DMS53 treated with DMSO at 0.1 percent for 48 hours (cell line): ENCODE measurements at regions not wholly inside any gene's neighbourhood (a gene's known extent, or its start where the extent isn't known, plus 50 kb on each side); places are given as distances from the start of the nearest gene placed in this dataset.
A peak's percentile ranks its signal among the peaks of the same experiment; 100 is the strongest.
"Not testable (repeated sequence)": the region's sequence is repeated elsewhere in the genome, so short reads cannot be mapped to it uniquely, and the experiment has no call there.

Source experiments
- DNase-seq: peaks from one replicate; lab custom pipeline; 2025; ENCODE audit not compliant: unreplicated experiment; lab: John Stamatoyannopoulos, UW

GRCh38 chr1:220420726-220421125 lies 107.2 kb upstream of the MARK1 start:
- DNase-seq = no peak

GRCh38 chr1:220412382-220412781 lies 115.6 kb upstream of the MARK1 start:
- not testable (repeated sequence) for DNase-seq

DNA sequence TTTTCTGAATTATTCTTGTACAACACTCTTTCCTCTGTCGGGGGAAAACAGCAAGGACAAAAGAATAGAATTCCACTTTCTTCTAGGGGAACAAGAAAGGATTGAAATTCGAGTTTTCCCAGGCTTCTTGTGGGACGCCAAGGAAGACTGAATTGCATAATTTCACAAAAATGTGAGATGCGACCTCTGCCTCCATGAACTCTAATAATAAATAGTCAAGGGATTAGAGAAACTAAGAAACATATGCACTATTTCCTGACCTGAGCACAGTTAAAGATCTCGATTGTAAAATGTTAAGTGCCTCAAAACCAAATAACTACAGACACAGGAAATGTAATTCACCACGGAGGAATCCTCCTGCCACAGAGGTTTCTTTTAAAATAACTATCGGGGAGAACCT lies 117.3 kb upstream of the MARK1 start:
- no peak for DNase-seq

DNA sequence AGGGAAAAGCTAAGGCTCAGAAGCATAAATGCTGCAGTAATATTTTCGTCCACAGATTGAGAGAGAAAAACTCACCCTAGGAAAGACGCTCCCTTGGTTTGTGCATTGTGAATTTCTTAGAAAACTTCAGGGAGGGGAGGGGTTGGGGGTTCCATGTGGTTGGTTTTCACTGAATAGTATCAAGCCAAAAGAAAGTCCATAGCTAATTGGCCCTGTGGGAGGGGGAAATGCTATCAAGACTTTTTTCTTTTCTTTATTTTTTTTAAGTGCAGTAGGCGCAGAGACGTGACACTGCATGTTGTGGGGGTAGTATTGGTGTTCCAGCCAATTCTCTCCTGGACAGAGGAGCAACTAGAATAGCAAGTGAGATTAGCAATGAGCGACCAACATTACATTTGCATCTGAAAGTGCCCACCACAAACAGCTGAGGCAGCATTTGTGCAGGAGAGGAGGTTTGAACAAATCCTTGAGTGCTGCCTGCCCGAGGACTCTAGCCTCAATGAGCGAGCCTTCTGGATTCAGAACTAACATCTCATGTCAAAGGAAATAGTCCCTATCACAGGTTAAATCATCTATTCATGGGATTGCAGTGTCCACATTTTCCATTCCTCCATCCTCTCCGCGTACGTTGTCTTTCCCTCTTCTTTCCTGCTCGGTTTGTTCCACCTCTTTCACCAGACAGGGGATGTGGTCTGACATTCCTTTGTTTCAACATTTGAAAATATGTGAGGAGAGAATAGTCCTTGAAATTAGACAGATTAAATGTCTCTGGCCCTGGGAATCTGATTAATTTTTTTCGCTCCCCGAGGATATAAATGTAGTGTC lies 118.0 kb upstream of the MARK1 start:
- no peak for DNase-seq

DNA sequence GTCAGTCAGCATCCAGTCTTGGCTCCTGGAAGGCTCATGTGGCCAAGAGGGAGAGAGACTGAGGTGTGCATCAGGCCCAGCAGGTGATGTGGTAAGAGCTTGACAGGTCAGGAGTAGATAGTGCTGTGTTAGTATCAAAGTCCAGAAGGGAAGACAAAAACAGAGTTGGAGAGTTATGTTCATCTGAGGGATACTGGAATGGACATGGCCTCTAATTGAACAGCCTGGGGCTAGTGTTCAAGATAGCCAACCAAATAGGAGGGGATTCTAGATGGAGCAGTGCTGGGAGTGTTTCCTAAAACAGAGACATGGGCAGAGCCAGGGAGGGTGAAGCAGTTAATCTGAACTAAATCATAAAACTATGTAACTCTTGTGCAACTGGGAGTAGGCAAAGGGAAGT lies 120.7 kb upstream of the MARK1 start:
- no peak for DNase-seq

DNA sequence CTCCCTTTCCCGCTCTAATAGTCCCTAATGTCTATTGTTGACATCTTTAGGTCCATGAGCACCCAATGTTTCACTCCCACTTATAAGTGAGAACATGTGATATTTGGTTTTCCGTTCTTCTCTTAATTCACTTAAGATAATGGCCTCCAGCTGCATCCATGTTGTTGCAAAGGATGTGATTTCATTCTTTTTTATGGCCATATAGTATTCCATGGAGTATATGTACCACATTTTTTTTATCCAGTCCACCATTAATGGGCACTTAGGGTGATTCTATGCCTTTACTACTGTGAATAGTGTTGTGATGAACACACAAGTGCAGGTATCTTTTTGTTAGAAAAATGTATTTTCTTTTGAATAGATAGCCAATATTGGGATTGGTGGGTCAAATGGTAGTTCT lies 126.0 kb upstream of the RAB3GAP2 start:
- no peak for DNase-seq

DNA sequence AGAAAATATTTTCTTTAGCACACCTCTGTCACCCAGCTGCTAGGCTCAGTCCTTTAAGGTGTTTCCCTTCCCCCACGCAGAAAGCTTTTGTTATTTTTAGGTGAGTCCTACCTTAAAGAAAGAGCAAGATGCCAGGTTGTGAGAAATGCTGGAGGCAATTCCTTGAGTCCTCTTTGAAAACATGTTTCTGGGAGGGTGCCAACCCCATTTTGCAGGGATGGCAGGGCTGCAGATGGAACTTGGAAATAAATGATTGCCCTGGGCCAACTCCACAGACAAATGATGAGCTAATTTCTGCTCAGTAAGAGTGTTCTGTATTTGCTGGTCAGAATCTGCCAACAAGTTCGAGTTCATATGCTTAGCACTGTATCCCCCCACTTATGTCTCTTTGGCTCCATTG lies 119.2 kb upstream of the RAB3GAP2 start:
- DNase-seq = no peak

- DNase-seq = no peak
Observed at GRCh38 chr1:220389634-220390033, 117.4 kb upstream of the RAB3GAP2 start.

DNA sequence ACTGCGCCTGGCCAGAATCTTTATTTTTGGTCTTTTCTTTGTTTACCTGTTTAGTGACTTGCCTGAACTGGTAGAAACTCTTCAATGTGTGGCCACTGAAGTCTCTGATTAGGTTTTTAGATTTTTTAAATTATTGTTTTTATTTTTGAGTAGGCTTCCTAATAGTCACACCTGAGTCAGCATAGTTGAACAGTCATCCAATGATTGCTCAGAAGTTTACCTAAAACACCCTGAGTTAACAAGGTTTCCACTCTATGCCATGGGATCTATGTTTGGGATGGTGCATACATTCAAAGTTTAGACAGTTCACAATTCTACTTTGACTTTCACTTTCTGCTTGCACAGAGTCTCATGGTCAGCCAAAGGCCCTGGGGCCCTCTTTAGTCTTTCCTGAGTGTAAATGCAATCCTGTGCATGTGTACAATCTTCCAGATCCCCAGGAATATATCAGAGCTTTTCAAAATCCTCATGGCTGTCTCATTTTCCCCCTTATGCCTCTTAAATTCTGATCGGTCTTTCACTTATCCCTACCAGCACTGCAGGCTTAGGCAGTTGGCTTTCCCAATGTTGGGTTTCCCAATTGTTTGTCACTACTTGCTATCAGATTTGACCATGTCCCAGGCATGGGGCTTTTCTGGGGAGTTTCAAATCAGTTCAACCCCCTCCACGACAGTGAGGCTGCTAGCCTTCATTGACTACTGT lies 114.4 kb upstream of the RAB3GAP2 start:
- no peak for DNase-seq

- DNase-seq = no peak
Observed at GRCh38 chr1:220385158-220385557, 112.9 kb upstream of the RAB3GAP2 start.

GRCh38 chr1:220382994-220383393 lies 110.7 kb upstream of the RAB3GAP2 start:
- no peak for DNase-seq

GRCh38 chr1:220380885-220381284 lies 108.6 kb upstream of the RAB3GAP2 start:
- DNase-seq = no peak

DNA sequence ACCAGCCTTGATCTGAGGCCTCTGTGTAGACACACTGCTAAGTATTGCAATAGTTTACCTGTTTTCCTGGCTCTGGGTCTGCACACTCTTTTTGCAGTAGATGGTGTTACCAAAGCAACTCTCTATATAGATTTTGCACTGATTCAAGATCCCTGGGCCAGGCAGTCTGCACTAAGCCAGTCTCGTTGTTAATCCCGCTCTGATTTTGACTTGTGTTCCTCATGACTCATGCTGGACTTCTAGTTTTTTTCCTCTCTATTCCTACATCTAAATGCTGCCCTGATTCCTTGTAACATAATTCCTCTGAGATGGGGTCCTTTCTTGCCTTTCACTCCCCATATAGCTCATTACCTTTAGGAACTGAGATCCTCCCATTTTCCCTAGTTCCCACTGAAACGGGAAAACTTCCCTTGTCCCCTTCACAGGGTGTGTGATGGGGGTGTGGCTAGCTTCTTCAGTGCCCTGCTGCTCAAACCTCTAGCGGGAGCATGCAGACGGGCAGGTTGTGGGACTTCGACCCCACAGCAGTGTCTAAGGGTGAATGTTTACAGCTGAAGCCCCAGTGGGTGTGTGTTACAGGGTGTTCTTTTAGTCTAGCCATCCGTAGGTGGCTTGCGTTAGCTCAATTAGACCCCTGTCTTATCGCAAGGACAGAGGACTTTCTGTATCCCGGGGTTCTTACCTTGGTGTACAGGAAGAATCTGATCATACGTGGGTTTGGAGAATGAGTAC lies 106.5 kb upstream of the RAB3GAP2 start:
- peak; percentile 73 for DNase-seq

DNA sequence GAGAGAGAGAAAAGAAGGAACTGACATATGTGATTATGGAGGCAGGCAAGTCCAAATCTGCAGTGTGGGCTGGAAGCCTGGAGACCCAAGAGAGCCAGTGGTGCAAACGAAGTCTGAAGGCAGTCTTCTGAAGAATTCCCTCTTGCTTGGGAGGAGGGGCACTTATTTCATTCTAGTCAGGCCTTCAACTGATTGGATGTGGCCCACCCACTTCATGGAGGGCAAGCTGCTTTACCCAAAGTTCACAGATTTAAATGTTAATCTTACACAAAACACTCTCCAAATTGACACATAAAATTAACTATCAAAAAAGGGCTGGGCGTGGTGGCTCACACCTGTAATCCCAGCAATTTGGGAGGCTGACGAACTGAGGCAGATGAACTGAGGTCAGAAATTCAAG lies 103.5 kb upstream of the RAB3GAP2 start:
- DNase-seq = no peak

DNA sequence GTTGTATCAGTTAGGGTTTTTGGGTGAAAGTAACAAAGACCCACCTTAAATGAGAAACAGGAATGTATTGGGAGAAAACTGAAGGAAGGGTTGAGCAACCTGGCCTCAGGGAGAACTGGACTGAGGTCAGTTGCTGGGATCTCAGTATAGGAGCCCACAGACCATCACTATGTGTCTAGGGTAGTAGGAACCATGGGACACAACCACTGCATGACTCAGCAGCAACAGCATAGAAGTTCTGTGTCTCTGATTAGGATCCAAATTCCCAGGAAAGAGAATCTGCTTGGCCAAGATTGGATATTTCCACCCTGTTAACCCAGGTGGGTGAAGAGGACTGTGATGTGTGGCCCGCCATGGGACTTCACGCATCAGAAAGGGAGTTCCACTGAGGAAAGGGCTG lies 102.2 kb upstream of the RAB3GAP2 start:
- no peak for DNase-seq

GRCh38 chr1:220372451-220372850 lies 100.2 kb upstream of the RAB3GAP2 start:
- DNase-seq = no peak

GRCh38 chr1:220371324-220371723 lies 99.1 kb upstream of the RAB3GAP2 start:
- DNase-seq = peak; percentile 4

GRCh38 chr1:220370041-220370700 lies 97.9 kb upstream of the RAB3GAP2 start:
- no peak for DNase-seq

DNA sequence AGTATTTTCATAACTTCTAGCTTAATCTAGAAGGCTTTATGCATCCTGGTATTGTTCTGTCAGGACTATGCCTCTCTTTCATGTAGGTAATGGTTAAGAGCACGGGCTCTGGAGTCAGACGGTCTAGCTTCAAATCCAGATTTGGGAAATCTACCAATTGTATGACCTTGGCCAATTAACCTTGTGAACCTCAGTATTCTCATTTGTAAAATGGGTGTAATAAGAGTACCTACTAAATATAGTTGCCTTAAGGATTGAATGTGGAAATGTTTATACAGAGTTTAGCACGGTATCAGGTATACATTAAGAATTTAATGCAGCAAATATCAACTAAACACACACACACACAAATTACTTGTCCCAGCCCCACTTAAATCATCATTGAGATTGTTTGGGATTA lies 97.3 kb upstream of the RAB3GAP2 start:
- DNase-seq = no peak

DNA sequence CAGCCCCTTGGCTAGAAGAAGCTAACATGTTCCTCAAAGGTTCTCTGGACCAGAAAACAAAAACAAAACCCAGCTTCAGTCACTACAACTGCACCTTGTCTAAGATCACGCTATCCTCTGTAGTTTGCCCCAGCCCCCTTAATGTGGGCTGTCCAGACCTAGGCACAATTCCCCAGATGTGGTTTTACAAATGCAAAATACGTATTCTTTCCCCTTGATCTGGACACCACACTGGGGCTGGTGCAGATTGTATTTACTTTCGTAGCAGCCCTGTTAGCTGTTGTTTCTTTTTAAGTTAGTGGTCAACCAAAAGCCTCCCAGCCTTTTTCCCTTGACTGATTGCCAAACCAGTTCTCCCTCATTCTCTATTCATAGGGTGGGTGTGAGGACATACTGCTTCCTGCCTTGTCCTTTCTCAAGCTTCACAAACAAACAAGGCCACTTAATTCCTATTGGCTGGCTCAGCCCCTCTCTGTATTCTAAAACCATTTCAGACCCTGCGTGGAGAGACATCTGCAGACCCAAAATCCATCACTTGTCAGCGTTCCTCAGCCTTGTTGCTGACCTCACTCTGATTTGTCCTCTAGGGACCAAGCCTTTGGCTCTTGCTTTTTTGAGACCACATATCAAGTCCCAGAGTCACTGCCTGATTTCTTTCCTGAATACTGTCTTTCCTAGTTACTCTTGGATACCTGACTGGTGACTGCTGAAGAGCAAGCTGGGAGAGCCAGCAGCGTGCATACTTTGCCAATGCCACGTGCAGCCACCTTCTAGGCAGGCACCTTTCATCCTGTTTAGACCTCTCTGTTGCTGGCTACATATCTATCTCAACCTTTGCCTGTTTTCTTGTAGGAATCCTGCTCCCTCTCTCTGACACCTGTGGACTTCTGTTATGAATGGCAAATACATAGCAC lies 96.4 kb upstream of the RAB3GAP2 start:
- DNase-seq = no peak
